HCT116 (cell line): ENCODE measurements at regions not wholly inside any gene's neighbourhood (a gene's known extent, or its start where the extent isn't known, plus 50 kb on each side); places are given as distances from the start of the nearest gene placed in this dataset.

Source experiments
- ATAC-seq: fragments of 200-7000 bp; cut with Tn5 transposase; 2 replicates; pipeline ENCODE4 v1.9.1; 2020; ENCODE audit warnings: mild to moderate bottlenecking, moderate library complexity
- BruUV-seq: library from RNA; stranded (reverse); fragments of 400-500 nt; replicated peaks from 2 replicates; lab custom pipeline; 2021; lab: Mats Ljungman, UMichigan
- CTCF ChIA-PET: fragments of 300-600 bp; sonication (Branson Sonifier 250); formaldehyde crosslinking; loops from one replicate; lab custom pipeline; 2021; ENCODE audit warnings: antibody characterized with exemption; lab: Charles Lee
- POLR2A ChIA-PET: fragments of 300-600, 350-600 bp; sonication (Branson Sonifier 250); formaldehyde crosslinking; loops from one replicate; lab custom pipeline; 2021; ENCODE audit warnings: antibody characterized with exemption; lab: Charles Lee
- RAD21 ChIA-PET, 2 experiments: fragments of 300-600 bp; sonication (Branson Sonifier 250); formaldehyde crosslinking; loops; one replicate each; lab custom pipeline; 2023; ENCODE audit warnings: low total read pairs in 2 of 2; ENCODE audit not compliant: uncharacterized antibody in 2 of 2, unreplicated experiment in 2 of 2, low non-redundant PET in 1 of 2; lab: Charles Lee
- DNase-seq: peaks from one replicate; pipeline ENCODE4 v3.0.0-alpha.2; 2010; ENCODE audit warnings: low read depth, low spot score
- H2AFZ ChIP-seq: fragments of 200-600 bp; shearing (Covaris generic), sonication (generic); 2 replicates; pipeline ENCODE4 v1.6.1; 2017; ENCODE audit warnings: low read depth, mixed run types, mixed read lengths, antibody characterized with exemption, low read length; ENCODE audit not compliant: poor library complexity, severe bottlenecking
- H3K27ac ChIP-seq: 2 replicates; pipeline ENCODE4 v1.5.1; 2012; ENCODE audit warnings: low read depth, low read length
- H3K27me3 ChIP-seq: fragments of 200-600 bp; sonication (generic); 2 replicates; pipeline ENCODE4 v1.6.1; 2016; ENCODE audit warnings: mixed run types, low read length, mixed read lengths; ENCODE audit not compliant: insufficient read depth
- H3K36me3 ChIP-seq, 2 experiments: fragments of 200-500 bp in 1 of 2; fragments of 200-600 bp in 1 of 2; sonication (Bioruptor generic) in 1 of 2; sonication (generic) in 1 of 2; 2 replicates each; pipeline versions ENCODE4 v1.5.1 to v1.6.1; 2014 to 2016; ENCODE audit warnings: low read length in 2 of 2, inconsistent platforms in 1 of 2, mixed read lengths in 1 of 2, mixed run types in 1 of 2; ENCODE audit not compliant: insufficient read depth in 2 of 2, control insufficient read depth in 1 of 2
- H3K4me1 ChIP-seq, 2 experiments: fragments of 200-600 bp in 1 of 2; sonication (generic) in 1 of 2; 2 replicates each; pipeline versions ENCODE4 v1.5.1 to v1.6.1; 2012 to 2017; ENCODE audit warnings: low read length in 2 of 2, inconsistent platforms in 1 of 2, mild to moderate bottlenecking in 1 of 2, mixed read lengths in 1 of 2, mixed run types in 1 of 2, moderate library complexity in 1 of 2; ENCODE audit not compliant: insufficient read depth in 2 of 2, control insufficient read depth in 1 of 2
- H3K4me2 ChIP-seq: fragments of 200-600 bp; sonication (generic); 2 replicates; pipeline ENCODE4 v1.6.1; 2017; ENCODE audit warnings: mixed run types, low read length, mixed read lengths
- H3K4me3 ChIP-seq, 2 experiments: fragments of 200-600 bp in 1 of 2; sonication (generic) in 1 of 2; replicated peaks in 1 of 2; 2 replicates each; pipeline ENCODE4 v1.5.1; 2011 to 2016; ENCODE audit warnings: low read length in 2 of 2, control low read depth in 1 of 2, low read depth in 1 of 2, mild to moderate bottlenecking in 1 of 2, mixed read lengths in 1 of 2, mixed run types in 1 of 2
- H3K79me2 ChIP-seq: fragments of 200-600 bp; sonication (generic); 2 replicates; pipeline ENCODE4 v1.6.1; 2017; ENCODE audit warnings: mild to moderate bottlenecking, mixed run types, low read length, moderate library complexity, mixed read lengths; ENCODE audit not compliant: insufficient read depth
- H3K9ac ChIP-seq: fragments of 200-600 bp; sonication (generic); 2 replicates; pipeline ENCODE4 v1.6.1; 2016; ENCODE audit warnings: low read length, mixed read lengths
- H3K9me2 ChIP-seq: fragments of 200-600 bp; sonication (generic), shearing (Covaris generic); 2 replicates; pipeline ENCODE4 v1.6.1; 2017; ENCODE audit warnings: mixed run types, mild to moderate bottlenecking, moderate library complexity; ENCODE audit not compliant: insufficient read depth
- H3K9me3 ChIP-seq, 2 experiments: fragments of 200-500 bp in 1 of 2; fragments of 200-600 bp in 1 of 2; sonication (Bioruptor generic) in 1 of 2; sonication (generic) in 1 of 2; 2 replicates each; pipeline ENCODE4 v1.6.1; 2014 to 2017; ENCODE audit warnings: low read length in 2 of 2, mixed read lengths in 2 of 2, inconsistent platforms in 1 of 2, low read depth in 1 of 2, mild to moderate bottlenecking in 1 of 2, mixed run types in 1 of 2, moderate library complexity in 1 of 2; ENCODE audit not compliant: control insufficient read depth in 1 of 2, insufficient read depth in 1 of 2
- H4K20me1 ChIP-seq: fragments of 200-600 bp; sonication (generic), shearing (Covaris generic); 2 replicates; pipeline ENCODE4 v1.6.1; 2017; ENCODE audit warnings: mixed run types, mild to moderate bottlenecking, moderate library complexity; ENCODE audit not compliant: insufficient read depth
- CBX3 ChIP-seq: IDR thresholded peaks from 2 replicates; pipeline ENCODE4 v1.6.1; 2012; ENCODE audit warnings: low read depth
- CEBPB ChIP-seq: IDR thresholded peaks from 2 replicates; pipeline ENCODE4 v1.6.1; 2012; ENCODE audit warnings: low read depth
- FOSL1 ChIP-seq: IDR thresholded peaks from 2 replicates; pipeline ENCODE4 v1.6.1; 2012; ENCODE audit warnings: low read depth
- JUND ChIP-seq: IDR thresholded peaks from 2 replicates; pipeline ENCODE4 v1.6.1; 2012
- POLR2AphosphoS5 ChIP-seq: IDR thresholded peaks from 2 replicates; pipeline ENCODE4 v1.6.1; 2011; ENCODE audit warnings: mild to moderate bottlenecking, low read depth, low read length, moderate library complexity
- RAD21 ChIP-seq: IDR thresholded peaks from 2 replicates; pipeline ENCODE4 v1.6.1; 2012; ENCODE audit warnings: low read depth, mild to moderate bottlenecking
- YY1 ChIP-seq: IDR thresholded peaks from 2 replicates; pipeline ENCODE4 v1.6.1; 2011; ENCODE audit warnings: low read length, low read depth, moderate library complexity, mild to moderate bottlenecking; ENCODE audit not compliant: insufficient replicate concordance; ENCODE audit errors: extremely low read depth
- ZBTB33 ChIP-seq: IDR thresholded peaks from 2 replicates; pipeline ENCODE4 v1.6.1; 2011; ENCODE audit warnings: mild to moderate bottlenecking, low read length, moderate library complexity; ENCODE audit not compliant: insufficient replicate concordance; ENCODE audit errors: extremely low read depth
- ZNF274 ChIP-seq: fragments of 200-500 bp; sonication (Bioruptor generic); IDR thresholded peaks from 2 replicates; pipeline ENCODE4 v1.6.1; 2014; ENCODE audit warnings: mild to moderate bottlenecking, low read depth, low read length, inconsistent platforms
- intact Hi-C: fragments of 100-400 bp; cut with micrococcal nuclease; formaldehyde crosslinking; loops from 2 replicates; pipeline ENCODE4 v1.10.0; 2022
- TF ChIP-seq, protein P1 (sequence below): IDR thresholded peaks from 2 replicates; pipeline ENCODE4 v1.6.1; 2012; ENCODE audit warnings: low read depth
- TF ChIP-seq, protein P2 (sequence below), 3 experiments: fragments of 200-600 bp in 1 of 3; sonication (generic) in 1 of 3; IDR thresholded peaks in 2 of 3; conservative IDR thresholded peaks in 1 of 3; 2 replicates each; pipeline ENCODE4 v1.5.1; 2012 to 2017; ENCODE audit warnings: low read depth in 2 of 3, low read length in 2 of 3, antibody characterized with exemption in 1 of 3, borderline replicate concordance in 1 of 3, control low read depth in 1 of 3, mild to moderate bottlenecking in 1 of 3, mixed read lengths in 1 of 3, mixed run types in 1 of 3, moderate library complexity in 1 of 3; ENCODE audit not compliant: insufficient read depth in 1 of 3
- TF ChIP-seq, protein P3 (sequence below): IDR thresholded peaks from 2 replicates; pipeline ENCODE4 v1.6.1; 2012

DNA sequence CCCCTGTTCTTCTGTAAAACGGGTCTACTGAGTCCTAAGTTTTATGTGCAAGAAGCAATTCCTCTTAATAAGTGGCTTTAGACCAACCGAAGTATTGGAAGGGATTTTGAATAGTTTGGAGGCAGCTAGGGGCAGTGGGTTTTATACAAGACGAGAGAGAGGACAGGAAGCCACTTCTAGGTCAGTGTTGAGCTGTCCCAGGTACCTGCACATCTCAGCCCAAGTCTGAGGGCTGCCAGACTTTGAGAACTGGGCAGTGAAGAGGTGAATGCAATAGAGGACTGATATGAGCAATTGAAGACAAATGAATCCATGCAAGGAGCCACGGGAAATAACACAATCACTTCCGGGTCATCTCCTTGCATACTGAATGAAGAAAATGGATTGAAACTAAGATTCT lies 273.5 kb downstream of the KLF6 start:
- Histone ChIP-seq H3K4me2 (no peak overlapping the region), H3K79me2 (no peaks in the 10 kb centered on the region), H3K4me3 (no peak overlapping the region), H3K9me3 (no peaks in the 10 kb centered on the region), H2AFZ (no peak overlapping the region), H3K9ac (no peak overlapping the region), H3K27ac (no peak overlapping the region), H4K20me1 (no peaks in the 10 kb centered on the region), H3K4me1 (peaks cover 0 to 3% of the 10 kb centered on the region in 2 experiments; a peak in 1 of 4 replicates), H3K9me2 (no peaks in the 10 kb centered on the region), H3K27me3 (no peaks in the 10 kb centered on the region), H3K36me3 (no peaks in the 10 kb centered on the region)
- DNase-seq (no peak), ATAC-seq (no peak)
- ChIA-PET CTCF (no interaction called here), RAD21 (no interaction called here), POLR2A (no interaction called here)
- no peak for TF ChIP-seq JUND
- no peak for TF ChIP-seq POLR2AphosphoS5
- no peak for TF ChIP-seq FOSL1
- TF ChIP-seq CEBPB, result no peak
- TF ChIP-seq, protein P1, sequence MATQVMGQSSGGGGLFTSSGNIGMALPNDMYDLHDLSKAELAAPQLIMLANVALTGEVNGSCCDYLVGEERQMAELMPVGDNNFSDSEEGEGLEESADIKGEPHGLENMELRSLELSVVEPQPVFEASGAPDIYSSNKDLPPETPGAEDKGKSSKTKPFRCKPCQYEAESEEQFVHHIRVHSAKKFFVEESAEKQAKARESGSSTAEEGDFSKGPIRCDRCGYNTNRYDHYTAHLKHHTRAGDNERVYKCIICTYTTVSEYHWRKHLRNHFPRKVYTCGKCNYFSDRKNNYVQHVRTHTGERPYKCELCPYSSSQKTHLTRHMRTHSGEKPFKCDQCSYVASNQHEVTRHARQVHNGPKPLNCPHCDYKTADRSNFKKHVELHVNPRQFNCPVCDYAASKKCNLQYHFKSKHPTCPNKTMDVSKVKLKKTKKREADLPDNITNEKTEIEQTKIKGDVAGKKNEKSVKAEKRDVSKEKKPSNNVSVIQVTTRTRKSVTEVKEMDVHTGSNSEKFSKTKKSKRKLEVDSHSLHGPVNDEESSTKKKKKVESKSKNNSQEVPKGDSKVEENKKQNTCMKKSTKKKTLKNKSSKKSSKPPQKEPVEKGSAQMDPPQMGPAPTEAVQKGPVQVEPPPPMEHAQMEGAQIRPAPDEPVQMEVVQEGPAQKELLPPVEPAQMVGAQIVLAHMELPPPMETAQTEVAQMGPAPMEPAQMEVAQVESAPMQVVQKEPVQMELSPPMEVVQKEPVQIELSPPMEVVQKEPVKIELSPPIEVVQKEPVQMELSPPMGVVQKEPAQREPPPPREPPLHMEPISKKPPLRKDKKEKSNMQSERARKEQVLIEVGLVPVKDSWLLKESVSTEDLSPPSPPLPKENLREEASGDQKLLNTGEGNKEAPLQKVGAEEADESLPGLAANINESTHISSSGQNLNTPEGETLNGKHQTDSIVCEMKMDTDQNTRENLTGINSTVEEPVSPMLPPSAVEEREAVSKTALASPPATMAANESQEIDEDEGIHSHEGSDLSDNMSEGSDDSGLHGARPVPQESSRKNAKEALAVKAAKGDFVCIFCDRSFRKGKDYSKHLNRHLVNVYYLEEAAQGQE, result 0 out of 2 replicates have a peak, but pooled peaks have one; percentile 13
- TF ChIP-seq RAD21, result no peak
- no peak for TF ChIP-seq CBX3
- no TSS peak for BruUV-seq
- intact Hi-C loops, result no loop called here

GRCh38 chr10:3510741-3511140 lies 274.3 kb downstream of the KLF6 start:
- no peaks in the 10 kb centered on the region for H3K27me3 ChIP-seq
- no peaks in the 10 kb centered on the region for H3K36me3 ChIP-seq
- ATAC-seq, result no peak
- no peaks in the 10 kb centered on the region for H3K9me2 ChIP-seq
- H3K9me3 ChIP-seq, result no peaks in the 10 kb centered on the region
- peaks cover 0 to 3% of the 10 kb centered on the region in 2 experiments; a peak in 1 of 4 replicates for H3K4me1 ChIP-seq
- ChIA-PET POLR2A (no interaction called here), RAD21 (no interaction called here), CTCF (no interaction called here)
- H3K79me2 ChIP-seq, result no peaks in the 10 kb centered on the region
- no peak overlapping the region for H3K4me3 ChIP-seq
- no peak overlapping the region for H3K9ac ChIP-seq
- no peak overlapping the region for H3K4me2 ChIP-seq
- intact Hi-C loops, result no loop called here
- BruUV-seq, result no TSS peak
- no peak overlapping the region for H2AFZ ChIP-seq
- H4K20me1 ChIP-seq, result no peaks in the 10 kb centered on the region
- DNase-seq, result no peak
- H3K27ac ChIP-seq, result no peak overlapping the region
- TF ChIP-seq ZBTB33, result no peak
- no peak for TF ChIP-seq JUND
- TF ChIP-seq, protein P2, sequence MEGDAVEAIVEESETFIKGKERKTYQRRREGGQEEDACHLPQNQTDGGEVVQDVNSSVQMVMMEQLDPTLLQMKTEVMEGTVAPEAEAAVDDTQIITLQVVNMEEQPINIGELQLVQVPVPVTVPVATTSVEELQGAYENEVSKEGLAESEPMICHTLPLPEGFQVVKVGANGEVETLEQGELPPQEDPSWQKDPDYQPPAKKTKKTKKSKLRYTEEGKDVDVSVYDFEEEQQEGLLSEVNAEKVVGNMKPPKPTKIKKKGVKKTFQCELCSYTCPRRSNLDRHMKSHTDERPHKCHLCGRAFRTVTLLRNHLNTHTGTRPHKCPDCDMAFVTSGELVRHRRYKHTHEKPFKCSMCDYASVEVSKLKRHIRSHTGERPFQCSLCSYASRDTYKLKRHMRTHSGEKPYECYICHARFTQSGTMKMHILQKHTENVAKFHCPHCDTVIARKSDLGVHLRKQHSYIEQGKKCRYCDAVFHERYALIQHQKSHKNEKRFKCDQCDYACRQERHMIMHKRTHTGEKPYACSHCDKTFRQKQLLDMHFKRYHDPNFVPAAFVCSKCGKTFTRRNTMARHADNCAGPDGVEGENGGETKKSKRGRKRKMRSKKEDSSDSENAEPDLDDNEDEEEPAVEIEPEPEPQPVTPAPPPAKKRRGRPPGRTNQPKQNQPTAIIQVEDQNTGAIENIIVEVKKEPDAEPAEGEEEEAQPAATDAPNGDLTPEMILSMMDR (IDR thresholded peaks at IDR 0.05 in 2 of 3, conservative IDR thresholded peaks at IDR 0.05 in 1 of 3; ENCODE audit: borderline replicate concordance in 1 of 3, insufficient read depth in 1 of 3, low read depth in 2 of 3, low read length in 2 of 3), result no peak
- no peak for TF ChIP-seq RAD21
- TF ChIP-seq YY1, result no peak
- no peak for TF ChIP-seq CBX3
- TF ChIP-seq, protein P3, sequence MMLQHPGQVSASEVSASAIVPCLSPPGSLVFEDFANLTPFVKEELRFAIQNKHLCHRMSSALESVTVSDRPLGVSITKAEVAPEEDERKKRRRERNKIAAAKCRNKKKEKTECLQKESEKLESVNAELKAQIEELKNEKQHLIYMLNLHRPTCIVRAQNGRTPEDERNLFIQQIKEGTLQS, result no peak
- no peak for TF ChIP-seq ZNF274
